IMR-90 (cell line): ENCODE measurements at regions not wholly inside any gene's neighbourhood (a gene's known extent, or its start where the extent isn't known, plus 50 kb on each side); places are given as distances from the start of the nearest gene placed in this dataset.

ENCODE experiments used
- ATAC-seq: fragments of 200-7000 bp; cut with Tn5 transposase; 2 replicates; pipeline ENCODE4 v1.9.1; 2020; ENCODE audit warnings: low read depth, mild to moderate bottlenecking, moderate library complexity
- BruUV-seq: library from RNA; stranded (reverse); fragments of 400-500 nt; replicated peaks from 2 replicates; lab custom pipeline; 2021; lab: Mats Ljungman, UMichigan
- CTCF ChIA-PET: fragments of 300-600 bp; formaldehyde crosslinking; extraction: SDS; loops from one replicate; lab custom pipeline; 2021; ENCODE audit warnings: antibody characterized with exemption; lab: Yijun Ruan, JAX
- POLR2A ChIA-PET: fragments of 300-600 bp; sonication (Branson Sonifier 250); formaldehyde crosslinking; loops from one replicate; lab custom pipeline; 2022; ENCODE audit warnings: antibody characterized with exemption; ENCODE audit not compliant: unreplicated experiment; lab: Charles Lee
- DNase-seq: peaks from one replicate; pipeline ENCODE4 v3.0.0; 2013
- H2AFZ ChIP-seq: replicated peaks from 2 replicates; pipeline ENCODE3; 2013; ENCODE audit warnings: low read length, mild to moderate bottlenecking; ENCODE audit not compliant: poor library complexity
- H2AK5ac ChIP-seq: 2 replicates; pipeline ENCODE4 v1.6.1; 2013; ENCODE audit warnings: low read depth, low read length, inconsistent platforms
- H2AK9ac ChIP-seq: replicated peaks from 2 replicates; pipeline ENCODE3; 2013; ENCODE audit warnings: mild to moderate bottlenecking, low read depth, low read length, moderate library complexity; ENCODE audit not compliant: poor library complexity
- H2BK120ac ChIP-seq: 2 replicates; pipeline ENCODE4 v1.6.1; 2013; ENCODE audit warnings: low read depth, low read length, inconsistent platforms
- H2BK15ac ChIP-seq: 3 replicates; pipeline ENCODE4 v1.6.1; 2013; ENCODE audit warnings: low read depth, low read length, inconsistent platforms
- H2BK20ac ChIP-seq: 2 replicates; pipeline ENCODE4 v1.6.1; 2013; ENCODE audit warnings: low read depth, mild to moderate bottlenecking, inconsistent platforms, low read length, moderate library complexity
- H2BK5ac ChIP-seq: 2 replicates; pipeline ENCODE4 v1.6.1; 2013; ENCODE audit warnings: mild to moderate bottlenecking, low read depth, low read length, inconsistent platforms; ENCODE audit not compliant: poor library complexity, severe bottlenecking
- H3K14ac ChIP-seq: replicated peaks from 2 replicates; pipeline ENCODE4 v1.6.1; 2013; ENCODE audit warnings: low read depth, low read length, inconsistent platforms
- H3K18ac ChIP-seq: 2 replicates; pipeline ENCODE4 v1.6.1; 2013; ENCODE audit warnings: low read depth, low read length, control low read depth
- H3K23ac ChIP-seq: 2 replicates; pipeline ENCODE4 v1.6.1; 2013; ENCODE audit warnings: low read depth, low read length, inconsistent platforms
- H3K27ac ChIP-seq: 2 replicates; pipeline ENCODE4 v1.5.1; 2013; ENCODE audit warnings: mild to moderate bottlenecking, control low read depth, low read length; ENCODE audit not compliant: insufficient read depth
- H3K27me3 ChIP-seq: 2 replicates; pipeline ENCODE4 v1.6.1; 2013; ENCODE audit warnings: low read length; ENCODE audit not compliant: control insufficient read depth, insufficient read depth
- H3K36me3 ChIP-seq: 2 replicates; pipeline ENCODE4 v1.6.1; 2013; ENCODE audit warnings: low read length, mixed read lengths; ENCODE audit not compliant: control insufficient read depth, insufficient read depth
- H3K4ac ChIP-seq: 2 replicates; pipeline ENCODE4 v1.6.1; 2013; ENCODE audit warnings: low read depth, low read length, inconsistent platforms
- H3K4me1 ChIP-seq: 2 replicates; pipeline ENCODE4 v1.6.1; 2013; ENCODE audit warnings: low read length, mixed read lengths; ENCODE audit not compliant: control insufficient read depth, insufficient read depth
- H3K4me2 ChIP-seq: 2 replicates; pipeline ENCODE4 v1.6.1; 2013; ENCODE audit warnings: low read depth, mild to moderate bottlenecking, control low read depth, low read length, moderate library complexity
- H3K4me3 ChIP-seq: 2 replicates; pipeline ENCODE4 v1.5.1; 2013; ENCODE audit warnings: low read depth, mild to moderate bottlenecking, control low read depth, low read length, moderate library complexity; ENCODE audit not compliant: insufficient read depth
- H3K56ac ChIP-seq: 2 replicates; pipeline ENCODE4 v1.6.1; 2013; ENCODE audit warnings: low read length, inconsistent platforms; ENCODE audit not compliant: insufficient read depth; ENCODE audit errors: extremely low read depth
- H3K79me1 ChIP-seq, 2 experiments: 2 replicates each; pipeline ENCODE4 v1.6.1; 2013; ENCODE audit warnings: low read length in 2 of 2, inconsistent platforms in 1 of 2, low read depth in 1 of 2
- H3K9ac ChIP-seq: 2 replicates; pipeline ENCODE4 v1.6.1; 2013; ENCODE audit warnings: low read depth, low read length, control low read depth
- H3K9me1 ChIP-seq: 2 replicates; pipeline ENCODE4 v1.6.1; 2013; ENCODE audit warnings: low read length, inconsistent platforms; ENCODE audit not compliant: insufficient read depth
- H3K9me3 ChIP-seq: 2 replicates; pipeline ENCODE4 v1.6.1; 2013; ENCODE audit warnings: low read length; ENCODE audit not compliant: control insufficient read depth, insufficient read depth
- H4K20me1 ChIP-seq: 2 replicates; pipeline ENCODE4 v1.6.1; 2013; ENCODE audit warnings: low read length, inconsistent platforms; ENCODE audit not compliant: insufficient read depth
- H4K5ac ChIP-seq: 2 replicates; pipeline ENCODE4 v1.6.1; 2013; ENCODE audit warnings: mild to moderate bottlenecking, low read depth, low read length, control low read depth
- H4K8ac ChIP-seq, 2 experiments: 2 replicates each; pipeline ENCODE4 v1.6.1; 2013; ENCODE audit warnings: low read depth in 2 of 2, low read length in 2 of 2, control low read depth in 1 of 2, inconsistent platforms in 1 of 2
- H4K91ac ChIP-seq: 2 replicates; pipeline ENCODE4 v1.6.1; 2013; ENCODE audit warnings: low read depth, low read length, inconsistent platforms; ENCODE audit not compliant: insufficient read depth
- BHLHE40 ChIP-seq: fragments of 150-350 bp; IDR thresholded peaks from 2 replicates; pipeline ENCODE4 v1.6.1; 2016; ENCODE audit warnings: mild to moderate bottlenecking, low read depth, low read length
- CEBPB ChIP-seq: IDR thresholded peaks from 2 replicates; pipeline ENCODE4 v1.6.1; 2012; ENCODE audit warnings: low read depth, low read length, improper control_type of control experiment
- CTCF ChIP-seq: conservative IDR thresholded peaks from 2 replicates; pipeline ENCODE4 v1.5.1; 2012; ENCODE audit warnings: mild to moderate bottlenecking, low read depth, low read length, improper control_type of control experiment
- FOS ChIP-seq: fragments of 150-350 bp; IDR thresholded peaks from 2 replicates; pipeline ENCODE4 v1.6.1; 2016; ENCODE audit warnings: low read depth, low read length
- MAFK ChIP-seq: IDR thresholded peaks from 2 replicates; pipeline ENCODE4 v1.6.1; 2012; ENCODE audit warnings: low read depth, low read length, improper control_type of control experiment
- NFE2L2 ChIP-seq: fragments of 150-350 bp; IDR thresholded peaks from 2 replicates; pipeline ENCODE4 v1.6.1; 2016; ENCODE audit warnings: low read depth, mild to moderate bottlenecking, low read length
- POLR2A ChIP-seq: IDR thresholded peaks from 2 replicates; pipeline ENCODE4 v1.6.1; 2012; ENCODE audit warnings: mild to moderate bottlenecking, low read depth, low read length
- RAD21 ChIP-seq: IDR thresholded peaks from 2 replicates; pipeline ENCODE4 v1.6.1; 2012; ENCODE audit warnings: low read length, improper control_type of control experiment
- RCOR1 ChIP-seq: IDR thresholded peaks from 2 replicates; pipeline ENCODE4 v1.6.1; 2012; ENCODE audit warnings: mild to moderate bottlenecking, low read length, improper control_type of control experiment; ENCODE audit not compliant: insufficient replicate concordance
- RFX5 ChIP-seq: IDR thresholded peaks from 2 replicates; pipeline ENCODE4 v1.8.0; 2012; ENCODE audit warnings: low read depth, mild to moderate bottlenecking, low read length, moderate library complexity
- SMC3 ChIP-seq: fragments of 150-350 bp; IDR thresholded peaks from 2 replicates; pipeline ENCODE4 v1.6.1; 2016; ENCODE audit warnings: low read depth, mild to moderate bottlenecking, antibody characterized with exemption, low read length, moderate library complexity
- WGBS, 2 experiments: methylation state at CpG; one replicate each; pipeline versions ENCODE4 v1.1.5 to v1.1.7; 2013; ENCODE audit warnings: missing lambda C conversion rate in 2 of 2; ENCODE audit not compliant: insufficient read length in 1 of 2; ENCODE audit errors: extremely low coverage in 2 of 2; 5-methylcytosine and 5-hydroxymethylcytosine counted together
- dilution Hi-C: fragments of 300-500 bp; cut with HindIII; formaldehyde crosslinking; loops from one replicate; pipeline ENCODE4 v1.14.3; 2018; ENCODE audit warnings: low sequenced_read_pairs; ENCODE audit not compliant: unreplicated experiment
- in situ Hi-C: fragments of 300-500 bp; cut with MboI; formaldehyde crosslinking; loops from 3 replicates; pipeline ENCODE4 v1.14.3; 2019; ENCODE audit warnings: low sequenced_read_pairs, inconsistent platforms, mixed read lengths
- intact Hi-C: fragments of 100-400 bp; cut with micrococcal nuclease; formaldehyde crosslinking; loops from 2 replicates; pipeline ENCODE4 v1.10.0; 2022
- TF ChIP-seq, protein P1 (sequence below): fragments of 150-350 bp; IDR thresholded peaks from 2 replicates; pipeline ENCODE4 v1.6.1; 2017; ENCODE audit warnings: mild to moderate bottlenecking, antibody characterized with exemption, low read length, low read depth

GRCh38 chr7:25385506-25386136 is 157.3 kb upstream of the NPVF start:
- intact Hi-C loops: no loop called here
- CTCF ChIA-PET: no interaction called here

More at GRCh38 chr7:25385506-25386136, 157.3 kb upstream of the NPVF start:
- H3K18ac ChIP-seq: no peak overlapping the region
- no peaks in the 10 kb centered on the region for H4K20me1 ChIP-seq
- H3K4me1 ChIP-seq: no peaks in the 10 kb centered on the region
- no peak overlapping the region for H2AK9ac ChIP-seq
- no peak for ATAC-seq
- POLR2A ChIA-PET: no interaction called here
- no peak overlapping the region for H4K5ac ChIP-seq
- no peak overlapping the region for H2BK20ac ChIP-seq
- H3K9ac ChIP-seq: no peak overlapping the region
- no peak for DNase-seq
- in situ Hi-C loops (loop anchor here (5.0 kb wide), 1 partner anchor 128 kb away; no protein-coding TSS in a partner anchor), dilution Hi-C loops (no loop called here)
- no peaks in the 10 kb centered on the region for H3K79me1 ChIP-seq
- H4K91ac ChIP-seq: no peak overlapping the region
- H4K8ac ChIP-seq: no peak overlapping the region
- H2AFZ ChIP-seq: no peak overlapping the region
- H3K36me3 ChIP-seq: no peaks in the 10 kb centered on the region
- no peak overlapping the region for H2BK120ac ChIP-seq
- no peak overlapping the region for H3K27ac ChIP-seq
- no peak overlapping the region for H2AK5ac ChIP-seq
- no peaks in the 10 kb centered on the region for H3K9me3 ChIP-seq
- no peak overlapping the region for H2BK15ac ChIP-seq
- WGBS, 2 experiments: 43% methylated on average over 3 of the region's 10 CpGs; no CpG with 5 or more reads in 1 of the 2 experiments
- no peaks in the 10 kb centered on the region for H3K9me1 ChIP-seq
- TF ChIP-seq CTCF: no peak
- TF ChIP-seq RCOR1: no peak
- no peak for TF ChIP-seq CEBPB
- TF ChIP-seq, protein P1, sequence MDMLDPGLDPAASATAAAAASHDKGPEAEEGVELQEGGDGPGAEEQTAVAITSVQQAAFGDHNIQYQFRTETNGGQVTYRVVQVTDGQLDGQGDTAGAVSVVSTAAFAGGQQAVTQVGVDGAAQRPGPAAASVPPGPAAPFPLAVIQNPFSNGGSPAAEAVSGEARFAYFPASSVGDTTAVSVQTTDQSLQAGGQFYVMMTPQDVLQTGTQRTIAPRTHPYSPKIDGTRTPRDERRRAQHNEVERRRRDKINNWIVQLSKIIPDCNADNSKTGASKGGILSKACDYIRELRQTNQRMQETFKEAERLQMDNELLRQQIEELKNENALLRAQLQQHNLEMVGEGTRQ: no peak
- TF ChIP-seq POLR2A: no peak
- TF ChIP-seq RAD21: no peak
- TF ChIP-seq FOS: no peak
- TF ChIP-seq NFE2L2: no peak
- no peak for TF ChIP-seq MAFK
- TF ChIP-seq RFX5: no peak
- no peak for TF ChIP-seq SMC3
- no peak for TF ChIP-seq BHLHE40
- H3K4me3 ChIP-seq: no peak overlapping the region
- no peak overlapping the region for H3K4ac ChIP-seq
- H3K56ac ChIP-seq: no peak overlapping the region
- H3K4me2 ChIP-seq: no peak overlapping the region
- H3K27me3 ChIP-seq: peaks cover 1% of the 10 kb centered on the region
- no TSS peak for BruUV-seq
- H3K14ac ChIP-seq: no peak overlapping the region
- H2BK5ac ChIP-seq: no peak overlapping the region
- H3K23ac ChIP-seq: no peak overlapping the region
